ENCODE measurements at regions not wholly inside any gene's neighbourhood (a gene's known extent, or its start where the extent isn't known, plus 50 kb on each side); places are given as distances from the start of the nearest gene placed in this dataset.

DNA sequence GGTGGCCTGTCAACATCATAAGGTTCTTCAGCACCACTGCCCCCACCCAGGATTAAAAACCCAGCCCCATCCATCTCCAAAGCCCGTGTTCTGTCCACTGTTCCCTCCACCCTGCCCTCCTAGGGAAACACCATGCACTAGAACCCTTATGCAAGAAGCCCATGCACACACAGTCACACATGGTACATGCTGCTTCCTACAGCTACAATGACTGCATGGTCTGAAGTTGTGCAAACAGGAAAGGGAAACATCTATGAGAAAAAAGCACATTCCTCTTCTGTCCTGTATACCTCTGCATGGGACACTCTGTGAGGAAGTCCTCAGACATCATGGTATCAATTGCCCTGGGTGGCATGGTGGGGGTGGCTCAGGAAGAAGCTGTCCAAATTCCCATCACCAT is 108.6 kb upstream of the MRPS22 start:
- no peak overlapping the region for H3K4me3 Mint-ChIP-seq
- peaks cover 2 to 9% (median 5%) of the 10 kb centered on the region in 3 donors for H3K27me3 Mint-ChIP-seq (ENCODE audit: low read depth in 3 of 3)
- H3K36me3 Mint-ChIP-seq = no peaks in the 10 kb centered on the region
- peaks cover 0 to 4% (median 0%) of the 10 kb centered on the region in 6 donors for H3K9me3 Mint-ChIP-seq
- H3K27ac Mint-ChIP-seq = no peak overlapping the region
- no peak for DNase-seq
- H3K4me1 Mint-ChIP-seq = no peaks in the 10 kb centered on the region

DNA sequence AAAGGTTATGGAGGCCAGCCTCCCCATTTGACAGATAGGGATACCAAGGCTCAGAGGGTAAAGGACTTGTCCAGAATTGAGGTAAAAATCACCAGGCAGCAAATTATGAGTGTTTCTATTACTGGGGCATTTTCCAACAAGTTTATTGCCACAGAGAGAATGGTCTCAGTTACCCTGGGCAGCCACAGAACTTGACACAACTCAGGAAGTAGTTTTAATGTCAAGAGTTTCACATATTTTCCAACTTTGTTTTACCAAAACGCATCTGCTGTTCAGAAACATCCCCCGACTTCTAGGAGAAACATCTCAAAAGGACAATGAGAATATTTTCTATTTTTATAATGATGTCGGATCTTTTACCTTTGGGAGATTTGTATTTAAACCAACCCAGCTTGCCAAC is 107.5 kb upstream of the MRPS22 start:
- no peak for DNase-seq
- peaks cover 0 to 4% (median 0%) of the 10 kb centered on the region in 6 donors for H3K9me3 Mint-ChIP-seq
- no peaks in the 10 kb centered on the region for H3K4me1 Mint-ChIP-seq
- H3K27ac Mint-ChIP-seq = no peak overlapping the region
- no peaks in the 10 kb centered on the region for H3K36me3 Mint-ChIP-seq
- H3K27me3 Mint-ChIP-seq (ENCODE audit: low read depth in 3 of 3) = peaks cover 4 to 9% (median 5%) of the 10 kb centered on the region in 3 donors
- H3K4me3 Mint-ChIP-seq = no peak overlapping the region

DNA sequence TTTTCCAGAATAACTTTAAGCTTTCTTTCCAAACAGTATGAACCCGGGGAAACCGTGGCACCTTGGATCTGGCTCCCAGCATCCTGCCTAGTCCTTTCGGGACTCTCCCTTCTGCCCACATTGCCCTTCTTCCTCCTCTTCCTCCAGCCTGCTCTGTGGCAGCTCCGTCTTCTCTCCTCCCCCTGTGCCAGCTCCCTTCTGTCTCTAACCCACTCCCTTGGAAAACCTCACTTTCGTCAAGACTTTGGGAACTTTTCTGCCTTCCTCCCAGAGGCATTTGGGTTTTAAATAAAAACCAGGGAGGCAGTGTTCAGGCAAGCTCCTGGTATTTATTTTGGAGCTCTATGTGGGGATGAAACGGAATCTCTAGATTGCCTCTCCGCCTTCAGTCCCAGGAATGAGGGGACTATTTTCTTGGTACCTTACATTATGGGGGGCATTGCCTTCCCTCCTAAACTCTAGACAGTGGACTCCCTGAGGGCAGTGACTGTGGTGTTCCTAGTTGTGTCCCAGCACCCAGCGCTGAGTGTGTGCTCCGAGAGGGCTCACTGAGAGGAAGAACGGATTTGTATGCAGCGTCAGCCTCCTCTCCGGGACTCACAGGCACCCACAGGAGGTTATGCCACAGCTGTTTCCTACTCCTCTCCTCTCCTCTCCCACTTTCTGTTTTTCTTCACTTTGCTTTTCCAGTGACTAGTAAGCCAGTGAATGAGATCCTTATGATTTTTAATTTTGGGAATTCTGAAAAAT is 105.4 kb upstream of the MRPS22 start:
- H3K4me1 Mint-ChIP-seq = no peaks in the 10 kb centered on the region
- H3K4me3 Mint-ChIP-seq = no peak overlapping the region
- H3K9me3 Mint-ChIP-seq = peaks cover 0 to 4% (median 0%) of the 10 kb centered on the region in 6 donors

DNA sequence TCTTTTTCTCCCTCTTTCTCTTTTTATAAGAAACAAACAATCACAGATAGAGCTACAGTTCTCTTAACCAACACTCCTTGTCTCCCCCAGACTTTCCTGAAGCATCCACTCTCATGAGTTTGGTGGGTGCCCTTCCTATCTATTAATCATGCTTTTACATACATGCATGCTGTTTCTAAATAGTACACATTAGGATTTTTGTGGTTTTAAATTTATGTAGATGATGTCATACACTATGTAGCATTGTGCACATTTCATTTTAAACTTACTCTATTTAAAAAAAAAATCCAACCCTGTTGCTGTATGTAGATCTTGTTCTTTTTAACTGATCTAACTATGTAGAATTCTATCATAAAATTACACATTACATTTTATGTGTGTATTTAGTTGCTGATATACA is 104.3 kb upstream of the MRPS22 start:
- no peak for DNase-seq
- no peak overlapping the region for H3K4me3 Mint-ChIP-seq
- peaks cover 9 to 14% (median 9%) of the 10 kb centered on the region in 3 donors for H3K27me3 Mint-ChIP-seq (ENCODE audit: low read depth in 3 of 3)
- peaks cover 0 to 4% (median 0%) of the 10 kb centered on the region in 6 donors for H3K9me3 Mint-ChIP-seq
- no peaks in the 10 kb centered on the region for H3K36me3 Mint-ChIP-seq
- no peaks in the 10 kb centered on the region for H3K4me1 Mint-ChIP-seq
- H3K27ac Mint-ChIP-seq = no peak overlapping the region

More for the DNA sequence above, 105.4 kb upstream of the MRPS22 start:
- no peak for DNase-seq
- Mint-ChIP-seq H3K36me3 (no peaks in the 10 kb centered on the region), H3K27ac (no peak overlapping the region), H3K27me3 (ENCODE audit: low read depth in 3 of 3) (peaks cover 5 to 14% (median 6%) of the 10 kb centered on the region in 3 donors)

DNA sequence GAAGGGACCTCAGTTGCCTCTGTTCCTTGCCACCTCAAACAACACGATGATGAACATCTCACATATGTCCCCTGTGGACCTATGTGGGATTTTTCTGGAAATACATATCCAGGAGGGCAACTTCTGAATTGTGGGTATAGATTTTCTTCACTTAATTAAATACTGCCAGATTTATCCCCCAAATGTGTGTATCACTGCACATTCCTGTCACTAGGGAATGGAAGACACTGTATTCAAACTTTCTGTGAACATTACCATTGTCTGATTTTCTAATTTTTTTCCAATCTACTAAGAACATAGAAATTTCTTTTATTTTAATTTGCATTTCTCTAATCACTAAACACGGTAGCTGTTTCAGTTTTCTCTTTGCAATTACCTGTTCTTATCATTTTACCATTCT is 102.0 kb upstream of the MRPS22 start:
- H3K27me3 Mint-ChIP-seq (ENCODE audit: low read depth in 3 of 3) = peaks cover 7 to 14% (median 8%) of the 10 kb centered on the region in 3 donors
- no peak overlapping the region for H3K27ac Mint-ChIP-seq

DNA sequence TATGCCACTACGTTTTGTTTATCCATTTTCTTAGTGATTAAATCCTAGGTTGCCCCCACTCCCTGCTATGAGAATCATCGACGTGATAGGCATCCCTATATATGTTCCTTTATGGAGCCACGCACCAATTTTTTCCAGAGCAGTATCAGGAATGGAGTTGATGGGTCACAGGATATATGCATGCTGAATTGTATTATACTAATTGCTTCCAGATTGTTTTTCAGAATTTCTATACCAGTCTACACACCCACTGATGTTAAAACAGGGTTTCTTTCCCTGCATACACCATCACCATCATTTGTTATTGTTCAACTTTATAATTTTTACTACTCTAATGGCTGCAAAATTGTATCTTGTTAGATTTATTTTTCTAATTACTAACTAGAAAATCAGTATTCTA is 100.1 kb upstream of the MRPS22 start:
- no peaks in the 10 kb centered on the region for H3K4me1 Mint-ChIP-seq
- no peak for DNase-seq
- no peaks in the 10 kb centered on the region for H3K36me3 Mint-ChIP-seq
- no peak overlapping the region for H3K27ac Mint-ChIP-seq
- H3K9me3 Mint-ChIP-seq = peaks cover 0 to 4% (median 0%) of the 10 kb centered on the region in 6 donors
- peaks cover 8 to 10% (median 9%) of the 10 kb centered on the region in 3 donors for H3K27me3 Mint-ChIP-seq (ENCODE audit: low read depth in 3 of 3)
- H3K4me3 Mint-ChIP-seq = no peak overlapping the region

More for the DNA sequence above, 102.0 kb upstream of the MRPS22 start:
- Mint-ChIP-seq H3K36me3 (no peaks in the 10 kb centered on the region), H3K4me3 (no peak overlapping the region), H3K9me3 (peaks cover 0 to 4% (median 0%) of the 10 kb centered on the region in 6 donors), H3K4me1 (no peaks in the 10 kb centered on the region)
- no peak for DNase-seq

DNA sequence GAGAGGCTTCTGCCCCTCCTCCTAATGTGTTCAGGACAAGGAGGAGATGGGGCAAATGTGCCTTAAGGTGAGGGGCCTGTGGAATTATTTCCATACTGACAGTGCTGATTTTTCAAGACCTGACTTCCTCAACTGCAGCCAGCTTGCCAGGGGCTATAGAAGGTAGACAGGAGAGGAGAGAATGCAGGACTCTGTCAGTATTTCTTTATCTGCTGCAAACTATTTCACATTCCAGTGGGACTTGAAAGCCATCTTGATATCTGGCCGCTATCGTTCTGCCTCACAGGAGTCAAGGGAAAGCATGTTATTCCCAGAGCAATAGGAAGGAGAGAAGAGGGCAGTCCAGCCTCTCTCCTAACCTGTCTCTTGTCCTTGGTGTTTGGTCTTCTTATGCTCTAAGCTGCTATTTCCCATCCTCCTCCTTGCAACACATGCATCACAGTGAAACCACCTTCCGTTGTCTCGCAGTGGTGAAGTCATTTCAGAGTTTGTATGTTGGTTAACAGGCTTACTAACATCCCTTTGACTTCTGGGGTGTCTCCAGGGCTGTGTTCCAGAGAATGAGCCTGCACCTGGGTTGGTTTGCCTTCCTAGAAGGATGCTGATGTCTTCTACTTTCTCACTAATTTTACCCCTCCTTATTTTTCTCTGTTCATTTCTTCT is 95.1 kb upstream of the MRPS22 start:
- DNase-seq = no peak
- no peak overlapping the region for H3K27ac Mint-ChIP-seq
- peaks cover 0 to 3% (median 0%) of the 10 kb centered on the region in 6 donors for H3K9me3 Mint-ChIP-seq
- H3K27me3 Mint-ChIP-seq (ENCODE audit: low read depth in 3 of 3) = peaks cover 4 to 9% (median 8%) of the 10 kb centered on the region in 3 donors
- H3K4me3 Mint-ChIP-seq = no peak overlapping the region
- no peaks in the 10 kb centered on the region for H3K36me3 Mint-ChIP-seq
- no peaks in the 10 kb centered on the region for H3K4me1 Mint-ChIP-seq

DNA sequence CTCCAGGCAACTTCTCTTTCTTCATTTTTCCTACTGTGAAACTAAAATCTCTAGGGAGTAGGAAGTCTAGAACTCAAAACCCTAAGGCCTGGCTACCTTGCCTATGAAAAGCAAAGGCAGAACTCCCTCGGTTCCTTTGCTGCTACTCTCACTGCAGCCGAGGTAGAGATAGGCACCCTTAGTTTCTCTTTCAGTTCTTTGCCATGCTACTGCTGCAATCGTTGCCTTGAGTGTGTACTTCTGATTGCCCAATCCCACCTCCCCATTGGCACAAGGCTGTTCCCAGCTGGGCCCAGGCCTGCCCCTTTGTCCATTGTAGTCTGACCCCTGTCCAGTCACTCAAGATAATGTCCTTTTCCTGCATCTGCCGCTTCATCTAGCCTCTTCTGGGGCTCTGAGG is 92.3 kb upstream of the MRPS22 start:
- no peak for DNase-seq
- Mint-ChIP-seq H3K4me3 (no peak overlapping the region), H3K27me3 (ENCODE audit: low read depth in 3 of 3) (peaks cover 4% of the 10 kb centered on the region in 3 donors), H3K36me3 (no peaks in the 10 kb centered on the region), H3K4me1 (no peaks in the 10 kb centered on the region), H3K9me3 (peaks cover 0 to 2% (median 0%) of the 10 kb centered on the region in 6 donors), H3K27ac (no peak overlapping the region)

DNA sequence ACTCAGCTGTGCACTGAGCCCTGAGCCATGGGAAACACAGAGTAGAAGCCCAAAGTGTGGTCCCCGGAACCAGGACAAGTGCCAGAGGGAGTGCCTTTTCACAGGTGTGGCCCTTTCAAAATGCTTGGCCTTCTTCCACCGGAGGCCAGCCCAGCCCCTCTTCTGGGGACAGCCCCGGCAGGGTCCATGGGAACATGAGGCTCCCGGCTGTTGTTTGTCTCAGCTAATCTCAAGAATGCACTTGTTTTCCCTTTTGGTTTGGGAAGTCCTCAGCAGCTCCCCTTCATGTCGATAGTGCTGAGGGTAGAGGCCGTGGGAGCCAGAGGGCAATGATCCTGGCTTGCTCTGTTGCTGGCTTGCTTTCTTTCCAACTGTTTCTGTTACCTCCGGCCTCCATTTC is 91.1 kb upstream of the MRPS22 start:
- Mint-ChIP-seq H3K9me3 (peaks cover 0 to 2% (median 0%) of the 10 kb centered on the region in 6 donors), H3K4me1 (no peaks in the 10 kb centered on the region), H3K4me3 (no peak overlapping the region), H3K27ac (no peak overlapping the region), H3K27me3 (ENCODE audit: low read depth in 3 of 3) (peaks cover 2 to 4% (median 3%) of the 10 kb centered on the region in 3 donors), H3K36me3 (no peaks in the 10 kb centered on the region)
- DNase-seq = no peak

DNA sequence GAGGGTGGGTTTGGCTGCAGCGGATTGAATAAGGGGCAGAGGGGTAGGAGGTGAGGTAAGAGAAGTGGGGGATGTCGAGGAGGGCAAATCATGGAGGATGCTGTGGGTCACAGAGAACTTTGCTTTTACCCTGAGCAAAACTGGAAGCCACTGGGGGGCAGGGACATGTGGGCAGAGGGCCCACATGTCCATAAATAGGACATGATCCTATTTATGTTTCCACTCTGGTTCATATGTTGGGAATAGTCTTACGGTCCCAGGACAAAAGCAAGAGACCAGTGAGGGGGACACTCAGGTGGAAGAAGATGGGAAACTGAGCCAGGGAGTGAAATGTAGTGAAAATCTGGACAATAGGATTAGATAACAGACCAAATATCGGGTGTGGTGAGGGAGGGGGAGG is 85.5 kb upstream of the MRPS22 start:
- peaks cover 1 to 6% (median 3%) of the 10 kb centered on the region in 3 donors for H3K27me3 Mint-ChIP-seq (ENCODE audit: low read depth in 3 of 3)
- no peak overlapping the region for H3K4me3 Mint-ChIP-seq
- no peaks in the 10 kb centered on the region for H3K9me3 Mint-ChIP-seq
- H3K36me3 Mint-ChIP-seq = no peaks in the 10 kb centered on the region
- DNase-seq = no peak
- no peak overlapping the region for H3K27ac Mint-ChIP-seq
- H3K4me1 Mint-ChIP-seq = no peaks in the 10 kb centered on the region

DNA sequence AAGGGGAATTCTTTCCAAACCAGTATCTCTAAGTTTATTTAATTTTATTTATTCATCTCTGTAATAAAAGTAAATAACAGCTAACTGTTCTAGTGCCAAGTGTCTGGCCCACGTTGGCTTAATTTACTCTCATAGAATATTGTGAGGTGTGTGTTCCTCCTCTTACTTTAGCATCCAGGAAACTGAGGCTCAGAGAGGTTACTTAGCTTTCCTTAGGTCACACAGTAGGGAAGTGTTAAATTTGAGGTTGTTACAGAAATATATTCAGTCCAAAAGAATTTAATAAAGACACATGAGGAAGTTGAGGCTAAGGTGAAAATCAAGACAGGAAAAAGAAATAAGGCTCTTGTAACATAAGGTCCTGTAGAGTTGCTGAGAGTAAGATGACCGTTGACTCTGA is 84.4 kb upstream of the MRPS22 start:
- DNase-seq = no peak
- Mint-ChIP-seq H3K27ac (no peak overlapping the region), H3K4me1 (no peaks in the 10 kb centered on the region), H3K36me3 (no peaks in the 10 kb centered on the region), H3K27me3 (ENCODE audit: low read depth in 3 of 3) (peaks cover 0 to 6% (median 3%) of the 10 kb centered on the region in 3 donors), H3K9me3 (no peaks in the 10 kb centered on the region), H3K4me3 (no peak overlapping the region)

DNA sequence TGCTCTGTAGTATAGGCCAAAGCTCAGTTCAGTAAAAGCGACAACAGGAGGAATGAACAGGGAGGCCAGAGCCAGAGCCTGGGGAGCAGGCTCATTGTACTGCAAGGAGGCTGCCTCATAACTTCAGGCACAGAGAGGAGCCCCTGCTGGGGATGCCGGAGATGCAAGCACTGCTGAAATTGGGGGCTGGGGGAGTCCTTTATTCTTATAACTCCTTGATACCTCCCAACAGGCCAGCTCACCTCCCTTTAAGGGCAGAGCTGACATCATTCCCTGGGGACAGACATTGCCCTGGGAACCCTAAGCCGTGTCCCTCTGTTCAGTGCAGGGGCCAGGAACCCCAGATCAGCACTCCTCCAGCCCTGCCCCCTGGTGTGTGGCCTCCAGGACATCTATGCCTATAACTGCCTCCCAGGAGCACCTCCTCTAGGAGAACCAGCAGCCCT is 83.8 kb upstream of the MRPS22 start:
- H3K27me3 Mint-ChIP-seq (ENCODE audit: low read depth in 3 of 3) = peaks cover 0 to 6% (median 3%) of the 10 kb centered on the region in 3 donors
- H3K36me3 Mint-ChIP-seq = no peaks in the 10 kb centered on the region
- H3K9me3 Mint-ChIP-seq = no peaks in the 10 kb centered on the region
- DNase-seq = no peak
- no peaks in the 10 kb centered on the region for H3K4me1 Mint-ChIP-seq
- no peak overlapping the region for H3K27ac Mint-ChIP-seq
- H3K4me3 Mint-ChIP-seq = no peak overlapping the region

DNA sequence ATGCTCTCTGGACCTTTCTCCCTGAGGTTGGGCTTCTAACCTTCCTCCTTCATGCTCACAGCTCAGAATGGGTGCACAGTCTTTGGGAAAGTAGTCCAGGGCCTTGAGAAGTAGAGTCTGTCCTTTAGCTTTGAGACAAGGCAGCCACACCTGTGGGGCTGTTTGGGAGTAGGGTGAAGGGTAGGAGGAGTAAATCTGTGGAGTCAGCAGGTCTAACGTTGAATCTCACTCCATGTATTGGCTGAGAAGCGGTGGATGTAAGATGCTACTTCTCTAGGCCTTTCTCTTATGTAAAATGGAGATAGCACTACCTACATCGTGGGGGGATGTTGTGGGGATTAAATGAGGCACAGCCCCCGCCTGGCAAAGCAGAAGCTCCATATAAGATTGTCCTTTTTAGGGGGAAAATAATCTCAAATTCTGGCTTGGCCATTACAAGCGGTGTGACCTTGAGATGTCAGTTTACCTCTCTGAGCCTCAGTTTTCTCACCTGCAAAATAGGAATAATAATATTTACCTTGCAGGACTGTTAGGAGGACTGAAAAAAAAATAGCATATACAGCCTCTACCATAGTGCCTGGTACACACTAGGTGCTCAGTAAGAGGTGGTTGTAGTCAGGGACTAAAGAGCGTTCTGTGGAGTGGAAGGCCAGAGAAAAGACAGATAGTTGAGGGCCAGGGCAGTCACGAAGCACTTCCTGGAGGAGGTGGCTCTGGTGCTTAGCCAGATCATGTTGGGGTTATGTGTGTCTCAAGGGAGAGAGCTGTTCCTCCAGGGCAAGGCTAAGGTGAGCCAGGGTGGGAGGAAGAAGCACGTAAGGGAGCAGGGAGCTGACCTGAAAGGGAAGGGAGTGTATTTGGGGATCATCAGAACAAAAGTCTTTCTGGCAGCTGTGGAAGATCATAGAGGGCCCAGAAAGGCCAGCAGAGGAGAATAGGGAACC is 82.8 kb upstream of the MRPS22 start:
- Mint-ChIP-seq H3K4me3 (no peak overlapping the region), H3K36me3 (no peaks in the 10 kb centered on the region), H3K4me1 (no peaks in the 10 kb centered on the region), H3K27me3 (ENCODE audit: low read depth in 3 of 3) (peaks cover 0 to 6% (median 3%) of the 10 kb centered on the region in 3 donors), H3K27ac (no peak overlapping the region), H3K9me3 (no peaks in the 10 kb centered on the region)
- no peak for DNase-seq

Measured in immature natural killer cell (primary cell).